ENCODE measurements at regions not wholly inside any gene's neighbourhood (a gene's known extent, or its start where the extent isn't known, plus 50 kb on each side); places are given as distances from the start of the nearest gene placed in this dataset.

GRCh38 chr1:167145965-167146364 is 52.1 kb downstream of the STYXL2 start:
- no peak for DNase-seq

- DNase-seq, result no peak
Measured at GRCh38 chr1:167146903-167147539, 53.1 kb downstream of the STYXL2 start.

- peak in 1 of 3 donors; percentile 32 for DNase-seq
Measured at GRCh38 chr1:167148421-167148820, 54.5 kb downstream of the STYXL2 start.

DNA sequence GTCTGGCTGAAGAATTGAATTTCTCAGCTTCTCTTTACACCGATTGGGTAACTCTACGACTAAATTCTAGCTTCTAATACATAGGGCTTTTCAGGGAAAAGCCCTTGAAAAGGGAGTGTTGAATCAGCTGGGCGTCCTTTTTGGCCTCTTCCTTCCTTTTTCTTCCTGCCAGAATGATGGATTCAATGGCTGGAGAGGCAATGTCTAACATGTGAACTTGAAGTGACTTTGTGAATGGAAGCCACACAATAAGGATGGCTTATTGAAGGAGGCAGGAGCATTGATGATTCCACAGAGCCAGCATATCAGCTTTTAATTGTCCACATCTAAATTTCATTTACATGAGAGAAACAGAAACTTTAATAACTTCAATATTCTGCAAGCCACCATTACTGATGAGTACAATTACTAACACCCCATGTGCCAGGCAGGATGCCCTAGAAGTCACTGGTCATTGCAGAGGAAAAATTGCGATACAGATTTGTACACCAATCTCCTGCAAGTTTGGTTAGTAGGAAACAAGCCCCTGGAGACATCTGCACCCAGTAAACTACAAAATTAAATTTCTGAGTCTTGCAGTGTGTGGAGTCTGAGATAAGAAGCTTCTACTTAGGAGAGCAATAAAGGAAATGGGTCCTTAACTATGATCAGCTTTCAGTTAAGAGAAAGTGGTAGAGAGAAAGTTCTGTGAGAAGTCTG is 56.1 kb downstream of the STYXL2 start:
- no peak for DNase-seq

DNA sequence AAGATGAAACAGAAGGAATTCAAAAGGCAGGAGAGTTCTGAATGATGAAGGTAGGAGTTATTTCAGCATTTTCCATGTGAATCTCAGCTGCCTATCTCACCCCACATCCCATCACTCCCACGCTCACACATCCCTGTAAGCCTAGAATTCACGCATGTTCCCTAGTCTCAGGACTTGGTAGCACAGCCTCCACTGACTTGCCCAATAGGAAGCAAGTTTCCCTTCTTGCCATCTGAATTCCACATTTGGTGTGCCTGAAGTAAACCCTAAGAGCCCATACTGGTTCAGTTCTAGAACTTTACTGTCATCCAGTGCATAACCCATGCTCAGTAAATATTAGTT is 56.6 kb downstream of the STYXL2 start:
- DNase-seq, result no peak

GRCh38 chr1:167152192-167152876 is 58.5 kb downstream of the STYXL2 start:
- no peak for DNase-seq

DNA sequence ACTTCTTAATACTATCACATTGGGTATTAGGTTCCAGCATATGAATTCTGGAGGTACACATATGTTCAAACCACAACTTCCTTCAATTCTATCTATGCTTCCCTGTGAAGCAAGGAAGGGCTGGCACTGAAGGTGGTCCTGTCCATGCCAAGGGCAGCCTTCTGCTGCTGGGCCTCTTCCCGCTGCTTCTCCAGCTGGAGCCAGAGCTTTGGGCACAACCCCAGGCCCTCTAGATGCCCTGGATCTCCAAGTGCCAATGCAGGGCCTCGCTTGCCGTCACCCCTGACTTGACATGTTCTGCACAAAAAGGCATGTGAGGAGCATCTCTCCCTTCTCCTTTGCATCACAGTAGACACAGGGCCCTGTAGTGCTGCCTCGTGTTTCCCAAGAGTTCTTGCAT is 62.6 kb downstream of the STYXL2 start:
- no peak for DNase-seq

DNA sequence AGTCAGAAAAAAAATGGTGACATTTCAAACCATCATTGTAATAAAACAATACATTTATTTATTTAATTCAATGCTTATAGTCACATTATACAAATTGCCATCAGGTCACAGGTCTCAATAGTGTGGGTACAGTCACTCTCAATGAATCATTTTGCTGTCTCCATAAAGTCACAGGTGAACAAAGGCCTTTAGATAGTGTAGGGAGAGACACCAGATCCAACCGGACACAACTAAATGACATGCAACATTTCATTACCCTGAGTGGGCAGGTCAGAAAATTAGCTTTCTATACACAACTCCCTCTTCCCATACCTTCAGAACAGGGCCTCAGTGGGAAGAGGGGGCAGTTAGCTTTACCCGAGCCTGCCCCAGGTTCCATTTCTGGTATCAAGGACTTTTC is 63.2 kb downstream of the STYXL2 start:
- no peak for DNase-seq

GRCh38 chr1:167158111-167158812 is 62.4 kb upstream of the POU2F1 start:
- no peak for DNase-seq

GRCh38 chr1:167158813-167159275 is 61.8 kb upstream of the POU2F1 start:
- no peak for DNase-seq

GRCh38 chr1:167159782-167160181 is 60.9 kb upstream of the POU2F1 start:
- no peak for DNase-seq

DNA sequence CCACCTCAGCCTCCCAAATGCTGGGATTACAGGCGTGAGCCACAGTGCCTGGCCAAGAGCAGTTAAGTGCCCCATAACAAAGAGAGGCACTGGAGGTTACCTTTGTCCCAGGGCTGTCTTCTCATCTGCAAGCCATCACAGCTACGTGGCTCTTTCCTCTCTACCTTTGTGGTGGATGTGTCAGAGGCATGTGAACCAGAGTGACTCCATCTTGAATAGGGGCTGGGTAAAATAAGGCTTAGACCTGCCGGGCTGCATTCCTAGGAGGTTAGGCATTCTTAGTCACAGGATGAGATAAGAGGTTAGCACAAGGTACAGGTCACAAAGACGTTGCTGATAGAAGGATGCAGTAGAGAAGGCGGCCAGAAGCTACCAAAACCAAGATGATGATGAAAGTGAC is 59.4 kb upstream of the POU2F1 start:
- DNase-seq, result no peak

DNA sequence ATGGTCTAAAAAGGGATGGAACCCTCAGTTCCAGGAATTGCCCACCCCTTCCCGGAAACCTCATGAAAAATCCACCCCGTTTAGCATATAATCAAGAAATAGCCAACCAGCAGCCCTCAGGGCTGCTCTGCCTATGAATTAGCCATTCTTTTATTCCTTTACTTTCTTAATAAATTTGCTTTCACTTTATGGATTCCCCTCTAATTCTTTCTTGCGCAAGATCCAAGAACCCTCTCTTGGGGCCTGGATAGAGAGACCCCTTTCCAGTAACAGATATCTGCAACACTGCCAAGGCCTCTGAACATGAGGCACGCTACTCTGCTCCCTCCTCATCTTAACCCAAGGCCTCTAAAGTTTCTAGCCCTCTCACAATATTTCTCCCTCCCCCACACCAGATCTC is 58.9 kb upstream of the POU2F1 start:
- no peak for DNase-seq

- DNase-seq, result no peak
Measured at GRCh38 chr1:167165219-167165618, 55.5 kb upstream of the POU2F1 start.

DNA sequence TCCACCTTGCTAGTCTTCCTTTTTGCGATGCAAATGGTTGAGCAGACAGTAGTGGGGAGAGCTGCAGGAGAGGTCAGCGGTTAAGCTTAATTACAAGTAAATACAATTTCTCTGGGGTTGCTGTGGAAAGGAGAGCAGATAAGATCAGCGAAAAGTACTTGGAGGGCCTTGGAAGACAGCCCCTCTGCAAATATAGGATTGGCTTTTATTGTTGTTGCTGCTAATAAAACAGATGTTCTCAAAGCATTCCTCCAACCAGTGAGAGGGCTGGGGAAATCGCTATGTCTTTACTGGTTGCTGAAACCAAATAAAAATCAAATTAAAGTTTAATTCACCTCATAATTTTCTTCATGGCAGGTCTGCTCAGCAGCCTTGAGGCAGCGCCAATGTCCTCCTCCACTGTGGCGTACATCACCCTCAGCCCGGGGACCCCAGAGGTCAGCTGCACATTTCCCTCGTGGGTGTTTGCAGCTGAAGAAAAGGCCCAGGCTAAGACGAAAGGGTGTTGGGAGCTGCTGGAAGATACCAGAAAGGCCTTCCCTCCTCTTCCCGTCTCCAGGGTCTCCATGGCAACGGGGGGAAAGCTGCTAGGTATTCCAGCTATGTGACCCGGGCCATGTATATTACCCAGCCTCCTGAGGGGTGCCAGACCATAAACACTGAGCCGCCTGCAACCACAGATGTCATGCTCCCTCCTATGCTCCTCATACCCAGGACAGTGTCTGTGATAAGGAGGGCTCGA is 54.6 kb upstream of the POU2F1 start:
- peak in 2 of 3 donors; percentile 18 to 46 for DNase-seq

DNA sequence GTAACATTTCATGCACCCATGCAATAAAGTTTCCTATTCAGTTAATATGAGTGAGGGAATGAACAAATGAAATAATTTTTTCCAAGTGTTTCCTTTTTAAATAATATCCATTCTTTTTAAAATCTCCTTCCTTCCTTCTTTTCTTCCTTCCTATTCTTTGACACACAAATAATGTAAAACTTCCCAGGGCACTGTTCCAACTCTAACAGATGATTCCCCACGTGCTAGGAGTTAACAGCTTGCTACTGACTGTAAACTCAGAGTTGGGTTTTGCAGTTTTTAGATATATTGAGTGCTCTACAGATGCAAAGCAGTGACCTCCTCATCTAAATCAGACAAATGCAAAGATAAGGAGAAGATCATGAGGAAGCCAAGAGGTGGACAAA is 54.0 kb upstream of the POU2F1 start:
- peak in 2 of 3 donors; percentile 31 to 67 for DNase-seq

- DNase-seq, result peak in 1 of 3 donors; percentile 17
Measured at GRCh38 chr1:167168424-167168823, 52.3 kb upstream of the POU2F1 start.

DNA sequence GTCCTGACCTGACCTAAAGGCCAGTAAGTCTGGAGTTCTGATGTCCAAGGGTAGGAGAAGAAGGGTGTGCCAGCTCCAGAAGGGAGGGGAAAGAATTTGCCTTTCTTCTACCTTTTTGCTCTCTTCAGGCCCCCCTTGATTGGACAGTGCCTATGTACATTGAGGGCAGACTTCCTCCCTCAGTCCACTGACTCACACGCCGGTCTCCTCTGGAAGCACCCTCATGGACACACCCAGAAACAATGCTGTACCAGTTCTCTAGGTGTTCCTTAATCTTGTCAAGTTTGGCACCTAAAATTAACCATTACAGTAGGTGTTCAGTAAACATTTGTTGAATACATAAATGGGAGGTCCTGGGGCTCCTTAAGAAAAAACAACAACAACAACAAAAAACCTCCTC is 51.0 kb upstream of the POU2F1 start:
- no peak for DNase-seq

All from muscle of back (tissue), 3 donors.